ENCODE measurements at regions not wholly inside any gene's neighbourhood (a gene's known extent, or its start where the extent isn't known, plus 50 kb on each side); places are given as distances from the start of the nearest gene placed in this dataset.

DNA sequence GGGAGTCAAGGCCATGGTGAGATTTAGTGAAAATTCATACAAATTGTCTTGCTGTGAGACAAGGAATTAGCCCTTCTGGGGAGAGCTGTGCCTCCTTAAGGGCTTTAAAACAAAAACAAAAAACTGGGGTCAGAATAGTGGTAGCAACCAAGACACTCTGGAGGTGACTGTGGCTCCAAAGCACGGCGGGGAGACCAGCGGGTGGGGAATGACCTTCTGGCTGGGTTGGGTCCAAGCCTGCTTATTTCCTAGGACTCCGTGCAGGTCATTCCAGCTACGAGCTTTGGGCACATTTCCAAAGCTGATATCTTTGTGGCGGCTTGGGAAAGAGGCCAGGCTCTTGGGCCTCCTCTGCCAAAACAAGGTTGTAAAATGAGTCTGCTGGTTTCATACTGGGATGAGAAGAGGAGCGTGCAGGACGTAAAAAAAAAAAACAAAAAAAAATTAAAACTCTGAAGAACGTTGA is 348.3 kb downstream of the UQCRFS1 start:
- no peak for TF ChIP-seq POLR2A (IDR thresholded peaks at IDR 0.05; ENCODE audit: low read depth, low read length)
- TF ChIP-seq, protein P1, sequence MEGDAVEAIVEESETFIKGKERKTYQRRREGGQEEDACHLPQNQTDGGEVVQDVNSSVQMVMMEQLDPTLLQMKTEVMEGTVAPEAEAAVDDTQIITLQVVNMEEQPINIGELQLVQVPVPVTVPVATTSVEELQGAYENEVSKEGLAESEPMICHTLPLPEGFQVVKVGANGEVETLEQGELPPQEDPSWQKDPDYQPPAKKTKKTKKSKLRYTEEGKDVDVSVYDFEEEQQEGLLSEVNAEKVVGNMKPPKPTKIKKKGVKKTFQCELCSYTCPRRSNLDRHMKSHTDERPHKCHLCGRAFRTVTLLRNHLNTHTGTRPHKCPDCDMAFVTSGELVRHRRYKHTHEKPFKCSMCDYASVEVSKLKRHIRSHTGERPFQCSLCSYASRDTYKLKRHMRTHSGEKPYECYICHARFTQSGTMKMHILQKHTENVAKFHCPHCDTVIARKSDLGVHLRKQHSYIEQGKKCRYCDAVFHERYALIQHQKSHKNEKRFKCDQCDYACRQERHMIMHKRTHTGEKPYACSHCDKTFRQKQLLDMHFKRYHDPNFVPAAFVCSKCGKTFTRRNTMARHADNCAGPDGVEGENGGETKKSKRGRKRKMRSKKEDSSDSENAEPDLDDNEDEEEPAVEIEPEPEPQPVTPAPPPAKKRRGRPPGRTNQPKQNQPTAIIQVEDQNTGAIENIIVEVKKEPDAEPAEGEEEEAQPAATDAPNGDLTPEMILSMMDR (IDR thresholded peaks at IDR 0.05; ENCODE audit: extremely low read depth in 1 of 2, insufficient read depth in 1 of 2, low read depth in 1 of 2, low read length in 2 of 2), result no peak
- TF ChIP-seq FOS (IDR thresholded peaks at IDR 0.05; ENCODE audit: borderline replicate concordance, insufficient read depth, low read length), result no peak
- no peak for TF ChIP-seq MYC (IDR thresholded peaks at IDR 0.05; ENCODE audit: low read depth, low read length)
- no peak for TF ChIP-seq POLR2AphosphoS5 (IDR thresholded peaks at IDR 0.05; ENCODE audit: insufficient read depth, low read depth, low read length)
- TF ChIP-seq EZH2 (IDR thresholded peaks at IDR 0.05; ENCODE audit: borderline replicate concordance, low read depth, low read length, severe bottlenecking), result no peak
- TF ChIP-seq, protein P2, sequence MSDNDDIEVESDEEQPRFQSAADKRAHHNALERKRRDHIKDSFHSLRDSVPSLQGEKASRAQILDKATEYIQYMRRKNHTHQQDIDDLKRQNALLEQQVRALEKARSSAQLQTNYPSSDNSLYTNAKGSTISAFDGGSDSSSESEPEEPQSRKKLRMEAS (IDR thresholded peaks at IDR 0.05; ENCODE audit: insufficient read depth, insufficient read length), result no peak
- no peak for TF ChIP-seq JUN (IDR thresholded peaks at IDR 0.05; ENCODE audit: borderline replicate concordance, insufficient read depth, insufficient read length, low read depth)

Measured in endothelial cell of umbilical vein (primary cell).